Calu3 (cell line): ENCODE measurements at regions not wholly inside any gene's neighbourhood (a gene's known extent, or its start where the extent isn't known, plus 50 kb on each side); places are given as distances from the start of the nearest gene placed in this dataset.

Experiments used
- BruUV-seq: library from RNA; stranded (reverse); fragments of 400-500 nt; replicated peaks from 2 replicates; lab custom pipeline; 2021; lab: Mats Ljungman, UMichigan
- CTCF ChIA-PET: fragments of 300-600 bp; sonication (Branson Sonifier 250); formaldehyde crosslinking; loops from one replicate; lab custom pipeline; 2022; ENCODE audit warnings: antibody characterized with exemption; lab: Charles Lee
- DNase-seq: peaks from one replicate; pipeline ENCODE4 v3.0.0; 2022
- H3K27ac Mint-ChIP-seq: one replicate; pipeline ENCODE4 v1.8.0; 2022; ENCODE audit warnings: mixed read lengths; ENCODE audit not compliant: unreplicated experiment
- H3K27me3 Mint-ChIP-seq: one replicate; pipeline ENCODE4 v1.8.0; 2022; ENCODE audit warnings: mixed read lengths; ENCODE audit not compliant: unreplicated experiment
- H3K36me3 Mint-ChIP-seq: one replicate; pipeline ENCODE4 v1.8.0; 2022; ENCODE audit warnings: mild to moderate bottlenecking, moderate library complexity, mixed read lengths; ENCODE audit not compliant: insufficient read depth, unreplicated experiment
- H3K4me1 Mint-ChIP-seq: one replicate; pipeline ENCODE4 v1.8.0; 2022; ENCODE audit warnings: mild to moderate bottlenecking, low read depth, mixed read lengths; ENCODE audit not compliant: unreplicated experiment
- H3K4me3 Mint-ChIP-seq: one replicate; pipeline ENCODE4 v1.8.0; 2022; ENCODE audit warnings: mild to moderate bottlenecking, low read depth, moderate library complexity, mixed read lengths; ENCODE audit not compliant: unreplicated experiment
- H3K9me3 Mint-ChIP-seq: one replicate; pipeline ENCODE4 v1.8.0; 2022; ENCODE audit warnings: low read depth, mixed read lengths; ENCODE audit not compliant: unreplicated experiment
- intact Hi-C: fragments of 100-400 bp; cut with micrococcal nuclease; formaldehyde crosslinking; loops from one replicate; pipeline ENCODE4 v1.10.0; 2022; ENCODE audit not compliant: unreplicated experiment
- TF ChIP-seq, protein P1 (sequence below): fragments of 200-600 bp; IDR thresholded peaks from one replicate; pipeline ENCODE4 v1.8.0; 2022; ENCODE audit warnings: antibody characterized with exemption; ENCODE audit not compliant: unreplicated experiment

GRCh38 chr16:64596196-64596595 lies 525.7 kb downstream of the CDH11 start:
- no peaks in the 10 kb centered on the region for H3K27me3 Mint-ChIP-seq
- TF ChIP-seq, protein P1, sequence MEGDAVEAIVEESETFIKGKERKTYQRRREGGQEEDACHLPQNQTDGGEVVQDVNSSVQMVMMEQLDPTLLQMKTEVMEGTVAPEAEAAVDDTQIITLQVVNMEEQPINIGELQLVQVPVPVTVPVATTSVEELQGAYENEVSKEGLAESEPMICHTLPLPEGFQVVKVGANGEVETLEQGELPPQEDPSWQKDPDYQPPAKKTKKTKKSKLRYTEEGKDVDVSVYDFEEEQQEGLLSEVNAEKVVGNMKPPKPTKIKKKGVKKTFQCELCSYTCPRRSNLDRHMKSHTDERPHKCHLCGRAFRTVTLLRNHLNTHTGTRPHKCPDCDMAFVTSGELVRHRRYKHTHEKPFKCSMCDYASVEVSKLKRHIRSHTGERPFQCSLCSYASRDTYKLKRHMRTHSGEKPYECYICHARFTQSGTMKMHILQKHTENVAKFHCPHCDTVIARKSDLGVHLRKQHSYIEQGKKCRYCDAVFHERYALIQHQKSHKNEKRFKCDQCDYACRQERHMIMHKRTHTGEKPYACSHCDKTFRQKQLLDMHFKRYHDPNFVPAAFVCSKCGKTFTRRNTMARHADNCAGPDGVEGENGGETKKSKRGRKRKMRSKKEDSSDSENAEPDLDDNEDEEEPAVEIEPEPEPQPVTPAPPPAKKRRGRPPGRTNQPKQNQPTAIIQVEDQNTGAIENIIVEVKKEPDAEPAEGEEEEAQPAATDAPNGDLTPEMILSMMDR: no peak
- H3K9me3 Mint-ChIP-seq: peaks cover 6% of the 10 kb centered on the region
- H3K4me1 Mint-ChIP-seq: no peaks in the 10 kb centered on the region
- CTCF ChIA-PET: no interaction called here
- no peaks in the 10 kb centered on the region for H3K36me3 Mint-ChIP-seq
- no peak overlapping the region for H3K27ac Mint-ChIP-seq
- no peak for DNase-seq
- no TSS peak for BruUV-seq
- H3K4me3 Mint-ChIP-seq: no peak overlapping the region
- intact Hi-C loops: no loop called here

GRCh38 chr16:64590513-64590912 lies 531.4 kb downstream of the CDH11 start:
- DNase-seq: no peak
- Mint-ChIP-seq H3K4me3 (no peak overlapping the region), H3K27me3 (no peaks in the 10 kb centered on the region), H3K9me3 (peaks cover 15% of the 10 kb centered on the region), H3K36me3 (no peaks in the 10 kb centered on the region), H3K27ac (no peak overlapping the region), H3K4me1 (no peaks in the 10 kb centered on the region)
- CTCF ChIA-PET: no interaction called here
- intact Hi-C loops: no loop called here
- no TSS peak for BruUV-seq
- TF ChIP-seq, protein P1: no peak

- Mint-ChIP-seq H3K4me3 (no peak overlapping the region), H3K9me3 (peaks cover 14% of the 10 kb centered on the region), H3K4me1 (no peaks in the 10 kb centered on the region), H3K27ac (no peak overlapping the region), H3K27me3 (no peaks in the 10 kb centered on the region), H3K36me3 (no peaks in the 10 kb centered on the region)
- TF ChIP-seq, protein P1: no peak
- no TSS peak for BruUV-seq
- DNase-seq: no peak
- intact Hi-C loops: no loop called here
- CTCF ChIA-PET: no interaction called here
These were observed 532.0 kb downstream of the CDH11 start for GRCh38 chr16:64589836-64590235.

GRCh38 chr16:64586781-64587180 lies 535.1 kb downstream of the CDH11 start:
- intact Hi-C loops: no loop called here
- CTCF ChIA-PET: no interaction called here
- H3K9me3 Mint-ChIP-seq: peaks cover 17% of the 10 kb centered on the region
- no peaks in the 10 kb centered on the region for H3K4me1 Mint-ChIP-seq
- no peaks in the 10 kb centered on the region for H3K27me3 Mint-ChIP-seq
- H3K4me3 Mint-ChIP-seq: no peak overlapping the region
- BruUV-seq: no TSS peak
- no peaks in the 10 kb centered on the region for H3K36me3 Mint-ChIP-seq
- H3K27ac Mint-ChIP-seq: no peak overlapping the region
- no peak for DNase-seq
- TF ChIP-seq, protein P1: no peak
